ENCODE measurements at regions not wholly inside any gene's neighbourhood (a gene's known extent, or its start where the extent isn't known, plus 50 kb on each side); places are given as distances from the start of the nearest gene placed in this dataset.

- Histone ChIP-seq H3K14ac (ENCODE audit: low read length in 2 of 2) (no peak overlapping the region), H2BK15ac (ENCODE audit: low read depth, poor library complexity, severe bottlenecking) (no peak overlapping the region), H2BK5ac (ENCODE audit: low read depth, low read length, poor library complexity, severe bottlenecking) (no peak overlapping the region), H4K8ac (ENCODE audit: low read length) (no peak overlapping the region), H2AK5ac (ENCODE audit: low read length, severe bottlenecking) (no peak overlapping the region), H3K4ac (ENCODE audit: low read depth in 1 of 2, low read length in 2 of 2) (no peak overlapping the region), H3K79me1 (replicated peaks; ENCODE audit: low read length, poor library complexity, severe bottlenecking) (no peaks in the 10 kb centered on the region), H3K36me3 (ENCODE audit: control insufficient read depth in 1 of 2, insufficient read depth in 2 of 2, low read depth in 1 of 2, low read length in 2 of 2) (no peaks in the 10 kb centered on the region), H3K27me3 (ENCODE audit: control insufficient read depth in 1 of 2, insufficient read depth in 1 of 2, low read length in 2 of 2) (no peaks in the 10 kb centered on the region), H3K4me1 (ENCODE audit: control insufficient read depth, insufficient read depth, low read depth, low read length) (no peaks in the 10 kb centered on the region), H3K4me2 (ENCODE audit: low read length, poor library complexity, severe bottlenecking) (no peak overlapping the region), H4K91ac (ENCODE audit: low read length) (no peak overlapping the region), H3K27ac (ENCODE audit: low read length, poor library complexity, severe bottlenecking) (no peak overlapping the region), H3K9ac (ENCODE audit: low read length) (no peak overlapping the region), H2BK12ac (ENCODE audit: low read length in 2 of 2) (no peak overlapping the region), H3K23ac (ENCODE audit: low read length in 2 of 2) (no peak overlapping the region), H2BK120ac (ENCODE audit: low read depth, low read length) (no peak overlapping the region), H3K4me3 (ENCODE audit: insufficient read depth in 1 of 2, low read depth in 1 of 2, low read length in 2 of 2) (no peak overlapping the region), H3K18ac (ENCODE audit: low read depth in 1 of 2, low read length in 2 of 2) (no peak overlapping the region), H2AFZ (ENCODE audit: low read depth, low read length) (no peak overlapping the region), H3K9me3 (ENCODE audit: control insufficient read depth, low read length) (no peaks in the 10 kb centered on the region)
- DNase-seq, result no peak
- WGBS, result 84% methylated on average over 3 of the region's 4 CpGs
Observed at GRCh38 chr16:77093309-77093708, 97.7 kb upstream of the MON1B start.

- H3K18ac ChIP-seq (ENCODE audit: low read depth in 1 of 2, low read length in 2 of 2), result no peak overlapping the region
- no peaks in the 10 kb centered on the region for H3K36me3 ChIP-seq (ENCODE audit: control insufficient read depth in 1 of 2, insufficient read depth in 2 of 2, low read depth in 1 of 2, low read length in 2 of 2)
- H3K27ac ChIP-seq (ENCODE audit: low read length, poor library complexity, severe bottlenecking), result no peak overlapping the region
- H3K23ac ChIP-seq (ENCODE audit: low read length in 2 of 2), result no peak overlapping the region
- no peak overlapping the region for H2AK5ac ChIP-seq (ENCODE audit: low read length, severe bottlenecking)
- no peaks in the 10 kb centered on the region for H3K9me3 ChIP-seq (ENCODE audit: control insufficient read depth, low read length)
- H3K4ac ChIP-seq (ENCODE audit: low read depth in 1 of 2, low read length in 2 of 2), result no peak overlapping the region
- H3K4me3 ChIP-seq (ENCODE audit: insufficient read depth in 1 of 2, low read depth in 1 of 2, low read length in 2 of 2), result no peak overlapping the region
- no peaks in the 10 kb centered on the region for H3K4me1 ChIP-seq (ENCODE audit: control insufficient read depth, insufficient read depth, low read depth, low read length)
- no peak overlapping the region for H3K14ac ChIP-seq (ENCODE audit: low read length in 2 of 2)
- no peak for DNase-seq
- 91% methylated on average over 2 of the region's 2 CpGs for whole genome bisulfite sequencing
- H4K91ac ChIP-seq (ENCODE audit: low read length), result no peak overlapping the region
- no peak overlapping the region for H2BK15ac ChIP-seq (ENCODE audit: low read depth, poor library complexity, severe bottlenecking)
- H2BK12ac ChIP-seq (ENCODE audit: low read length in 2 of 2), result no peak overlapping the region
- H2AFZ ChIP-seq (ENCODE audit: low read depth, low read length), result no peak overlapping the region
- no peak overlapping the region for H3K4me2 ChIP-seq (ENCODE audit: low read length, poor library complexity, severe bottlenecking)
- no peak overlapping the region for H2BK5ac ChIP-seq (ENCODE audit: low read depth, low read length, poor library complexity, severe bottlenecking)
- H3K79me1 ChIP-seq (replicated peaks; ENCODE audit: low read length, poor library complexity, severe bottlenecking), result no peaks in the 10 kb centered on the region
- H3K27me3 ChIP-seq (ENCODE audit: control insufficient read depth in 1 of 2, insufficient read depth in 1 of 2, low read length in 2 of 2), result no peaks in the 10 kb centered on the region
- H4K8ac ChIP-seq (ENCODE audit: low read length), result no peak overlapping the region
- H2BK120ac ChIP-seq (ENCODE audit: low read depth, low read length), result no peak overlapping the region
- no peak overlapping the region for H3K9ac ChIP-seq (ENCODE audit: low read length)
Observed at GRCh38 chr16:77093999-77094398, 97.0 kb upstream of the MON1B start.

GRCh38 chr16:77111056-77111565 lies 79.9 kb upstream of the MON1B start:
- H3K4ac ChIP-seq (ENCODE audit: low read depth in 1 of 2, low read length in 2 of 2), result no peak overlapping the region
- H2BK15ac ChIP-seq (ENCODE audit: low read depth, poor library complexity, severe bottlenecking), result no peak overlapping the region
- no peak overlapping the region for H3K23ac ChIP-seq (ENCODE audit: low read length in 2 of 2)
- no peak overlapping the region for H2AFZ ChIP-seq (ENCODE audit: low read depth, low read length)
- H3K14ac ChIP-seq (ENCODE audit: low read length in 2 of 2), result no peak overlapping the region
- no peak overlapping the region for H4K8ac ChIP-seq (ENCODE audit: low read length)
- no peak overlapping the region for H3K18ac ChIP-seq (ENCODE audit: low read depth in 1 of 2, low read length in 2 of 2)
- no peak overlapping the region for H2AK5ac ChIP-seq (ENCODE audit: low read length, severe bottlenecking)
- no peak overlapping the region for H4K91ac ChIP-seq (ENCODE audit: low read length)
- no peak for DNase-seq
- H3K9me3 ChIP-seq (ENCODE audit: control insufficient read depth, low read length), result no peaks in the 10 kb centered on the region
- 70% methylated on average over 2 of the region's 2 CpGs for WGBS
- H3K4me2 ChIP-seq (ENCODE audit: low read length, poor library complexity, severe bottlenecking), result no peak overlapping the region
- no peak overlapping the region for H2BK12ac ChIP-seq (ENCODE audit: low read length in 2 of 2)
- H3K36me3 ChIP-seq (ENCODE audit: control insufficient read depth in 1 of 2, insufficient read depth in 2 of 2, low read depth in 1 of 2, low read length in 2 of 2), result no peaks in the 10 kb centered on the region
- no peak overlapping the region for H3K9ac ChIP-seq (ENCODE audit: low read length)
- H3K4me3 ChIP-seq (ENCODE audit: insufficient read depth in 1 of 2, low read depth in 1 of 2, low read length in 2 of 2), result no peak overlapping the region
- no peak overlapping the region for H2BK5ac ChIP-seq (ENCODE audit: low read depth, low read length, poor library complexity, severe bottlenecking)
- H2BK120ac ChIP-seq (ENCODE audit: low read depth, low read length), result no peak overlapping the region
- H3K27me3 ChIP-seq (ENCODE audit: control insufficient read depth in 1 of 2, insufficient read depth in 1 of 2, low read length in 2 of 2), result no peaks in the 10 kb centered on the region
- H3K27ac ChIP-seq (ENCODE audit: low read length, poor library complexity, severe bottlenecking), result no peak overlapping the region
- H3K4me1 ChIP-seq (ENCODE audit: control insufficient read depth, insufficient read depth, low read depth, low read length), result no peaks in the 10 kb centered on the region
- no peaks in the 10 kb centered on the region for H3K79me1 ChIP-seq (replicated peaks; ENCODE audit: low read length, poor library complexity, severe bottlenecking)

GRCh38 chr16:77112746-77113145 lies 78.2 kb upstream of the MON1B start:
- no peak overlapping the region for H4K8ac ChIP-seq (ENCODE audit: low read length)
- no peak overlapping the region for H3K4ac ChIP-seq (ENCODE audit: low read depth in 1 of 2, low read length in 2 of 2)
- H2BK12ac ChIP-seq (ENCODE audit: low read length in 2 of 2), result no peak overlapping the region
- no peak overlapping the region for H3K9ac ChIP-seq (ENCODE audit: low read length)
- H4K91ac ChIP-seq (ENCODE audit: low read length), result no peak overlapping the region
- H3K4me1 ChIP-seq (ENCODE audit: control insufficient read depth, insufficient read depth, low read depth, low read length), result no peaks in the 10 kb centered on the region
- no peaks in the 10 kb centered on the region for H3K27me3 ChIP-seq (ENCODE audit: control insufficient read depth in 1 of 2, insufficient read depth in 1 of 2, low read length in 2 of 2)
- H3K23ac ChIP-seq (ENCODE audit: low read length in 2 of 2), result no peak overlapping the region
- no peak overlapping the region for H2BK120ac ChIP-seq (ENCODE audit: low read depth, low read length)
- 73% methylated on average over 1 of the region's 2 CpGs for WGBS
- no peak overlapping the region for H3K4me3 ChIP-seq (ENCODE audit: insufficient read depth in 1 of 2, low read depth in 1 of 2, low read length in 2 of 2)
- no peak for DNase-seq
- H2AK5ac ChIP-seq (ENCODE audit: low read length, severe bottlenecking), result no peak overlapping the region
- no peak overlapping the region for H2BK5ac ChIP-seq (ENCODE audit: low read depth, low read length, poor library complexity, severe bottlenecking)
- no peaks in the 10 kb centered on the region for H3K79me1 ChIP-seq (replicated peaks; ENCODE audit: low read length, poor library complexity, severe bottlenecking)
- no peak overlapping the region for H3K18ac ChIP-seq (ENCODE audit: low read depth in 1 of 2, low read length in 2 of 2)
- H3K4me2 ChIP-seq (ENCODE audit: low read length, poor library complexity, severe bottlenecking), result no peak overlapping the region
- H3K36me3 ChIP-seq (ENCODE audit: control insufficient read depth in 1 of 2, insufficient read depth in 2 of 2, low read depth in 1 of 2, low read length in 2 of 2), result no peaks in the 10 kb centered on the region
- no peak overlapping the region for H2AFZ ChIP-seq (ENCODE audit: low read depth, low read length)
- H3K27ac ChIP-seq (ENCODE audit: low read length, poor library complexity, severe bottlenecking), result no peak overlapping the region
- no peak overlapping the region for H2BK15ac ChIP-seq (ENCODE audit: low read depth, poor library complexity, severe bottlenecking)
- H3K14ac ChIP-seq (ENCODE audit: low read length in 2 of 2), result no peak overlapping the region
- H3K9me3 ChIP-seq (ENCODE audit: control insufficient read depth, low read length), result no peaks in the 10 kb centered on the region

Data from mesenchymal stem cell (in vitro differentiated cells and primary cell).